ENCODE measurements at regions not wholly inside any gene's neighbourhood (a gene's known extent, or its start where the extent isn't known, plus 50 kb on each side); places are given as distances from the start of the nearest gene placed in this dataset.

DNA sequence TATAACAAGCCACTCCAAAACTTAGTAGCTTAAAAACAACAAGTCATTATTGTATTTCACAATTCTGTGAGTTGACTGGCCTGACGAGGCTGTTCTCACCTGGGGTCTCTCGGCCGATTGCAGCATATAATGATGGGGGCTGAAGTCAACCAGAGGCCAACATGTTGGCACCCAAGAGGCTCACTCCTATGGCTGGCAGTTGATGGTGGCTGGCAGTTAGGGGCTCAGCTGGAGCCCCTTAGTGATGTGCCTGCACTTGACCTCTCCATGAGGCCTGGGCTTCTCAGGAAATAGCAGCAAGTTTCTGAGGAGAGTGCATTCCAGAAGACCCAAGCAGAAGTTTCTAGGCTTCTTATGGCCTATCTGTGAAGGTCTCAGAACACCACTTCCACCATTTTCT lies 459.4 kb downstream of the NPHP4 start:
- no peak overlapping the region for H3K9ac ChIP-seq (ENCODE audit: low read depth, low read length, poor library complexity)
- H4K91ac ChIP-seq (ENCODE audit: low read depth, low read length, poor library complexity) = no peak overlapping the region
- H3K4me3 ChIP-seq (ENCODE audit: low read length in 2 of 2) = no peak overlapping the region
- no peak overlapping the region for H2AFZ ChIP-seq (ENCODE audit: low read length)
- no peak overlapping the region for H2AK5ac ChIP-seq (ENCODE audit: low read depth, low read length)
- H3K14ac ChIP-seq (ENCODE audit: low read length) = peak overlapping the region; percentile 28
- H2BK120ac ChIP-seq (ENCODE audit: low read depth, low read length) = no peak overlapping the region
- no peaks in the 10 kb centered on the region for H3K4me1 ChIP-seq (ENCODE audit: control insufficient read depth in 2 of 2, insufficient read depth in 1 of 2, low read depth in 1 of 2, low read length in 2 of 2)
- WGBS, 2 donors (ENCODE audit: extremely low coverage in 2 of 2, insufficient read length in 2 of 2, insufficient replicate concordance in 1 of 2) = no CpG with 5 or more reads among the region's 3 CpGs
- no peak overlapping the region for H2BK15ac ChIP-seq (ENCODE audit: low read length)
- peaks cover 0 to 2% (median 0%) of the 10 kb centered on the region in 3 experiments for H3K27me3 ChIP-seq (ENCODE audit: control insufficient read depth in 3 of 3, insufficient read depth in 3 of 3, low read depth in 1 of 3, low read length in 3 of 3)
- H3K27ac ChIP-seq (replicated peaks; ENCODE audit: low read length) = no peak overlapping the region
- no peaks in the 10 kb centered on the region for H3K36me3 ChIP-seq (replicated peaks in 1 of 2; ENCODE audit: control insufficient read depth in 2 of 2, insufficient read depth in 2 of 2, low read length in 2 of 2)
- H3K23ac ChIP-seq (ENCODE audit: low read depth, low read length, poor library complexity) = no peak overlapping the region
- no peak overlapping the region for H3K4me2 ChIP-seq (ENCODE audit: insufficient read depth, low read length, poor library complexity, severe bottlenecking)
- no peak overlapping the region for H3K18ac ChIP-seq (ENCODE audit: low read length)
- DNase-seq (ENCODE audit: low spot score) = no peak
- H2BK12ac ChIP-seq (ENCODE audit: low read length) = no peak overlapping the region
- H3K4ac ChIP-seq (ENCODE audit: low read length) = no peak overlapping the region
- no peaks in the 10 kb centered on the region for H3K79me1 ChIP-seq (ENCODE audit: low read depth, low read length)
- no peak overlapping the region for H2BK5ac ChIP-seq (ENCODE audit: low read length)
- no peaks in the 10 kb centered on the region for H3K9me3 ChIP-seq (replicated peaks in 1 of 2; ENCODE audit: control insufficient read depth in 2 of 2, insufficient read depth in 1 of 2, low read depth in 1 of 2, low read length in 2 of 2)
- H4K8ac ChIP-seq (ENCODE audit: low read depth, low read length) = no peak overlapping the region

DNA sequence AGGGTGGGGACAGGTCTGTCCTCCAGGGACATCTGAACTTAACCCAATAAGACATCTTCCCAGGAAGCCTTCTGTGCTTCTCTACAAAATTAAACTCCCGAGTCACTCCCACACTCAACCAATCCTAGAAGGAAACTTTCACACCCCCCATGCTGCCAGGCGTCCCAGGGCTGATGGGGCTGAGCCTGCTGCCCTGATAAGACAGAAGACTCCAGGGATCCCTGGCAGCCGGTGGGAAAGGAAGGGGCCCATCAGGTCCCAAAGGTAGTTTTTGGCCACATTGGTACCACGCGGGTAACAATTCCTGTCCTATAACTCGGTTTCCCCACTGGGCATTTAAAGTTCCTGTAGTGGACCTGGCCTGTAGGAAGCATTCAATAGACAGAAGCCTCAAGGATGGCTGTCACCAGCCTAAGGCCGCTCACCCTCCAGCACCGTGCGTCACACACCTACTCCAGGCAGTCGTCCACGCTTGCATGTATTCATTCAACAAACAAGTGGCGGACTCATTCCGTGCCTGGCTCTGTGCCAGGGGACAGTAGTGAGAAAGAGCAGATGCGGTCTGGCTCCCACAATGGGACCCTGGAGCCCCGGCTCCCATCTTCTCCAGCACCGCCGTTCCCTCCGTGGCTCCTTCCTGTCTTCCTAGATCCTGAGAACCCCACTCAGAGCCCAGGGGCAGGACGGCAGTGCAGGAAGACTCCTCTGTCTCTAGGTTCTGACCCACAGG lies 465.2 kb downstream of the NPHP4 start:
- Histone ChIP-seq H2BK120ac (ENCODE audit: low read depth, low read length) (no peak overlapping the region), H4K8ac (ENCODE audit: low read depth, low read length) (no peak overlapping the region), H3K4me2 (ENCODE audit: insufficient read depth, low read length, poor library complexity, severe bottlenecking) (no peak overlapping the region), H2BK12ac (ENCODE audit: low read length) (no peak overlapping the region), H2BK15ac (ENCODE audit: low read length) (no peak overlapping the region), H3K4me1 (ENCODE audit: control insufficient read depth in 2 of 2, insufficient read depth in 1 of 2, low read depth in 1 of 2, low read length in 2 of 2) (peaks cover 0 to 2% of the 10 kb centered on the region in 2 donors), H3K9me3 (replicated peaks in 1 of 2; ENCODE audit: control insufficient read depth in 2 of 2, insufficient read depth in 1 of 2, low read depth in 1 of 2, low read length in 2 of 2) (no peaks in the 10 kb centered on the region), H2AK5ac (ENCODE audit: low read depth, low read length) (no peak overlapping the region), H3K23ac (ENCODE audit: low read depth, low read length, poor library complexity) (peak overlapping the region; percentile 47), H3K4me3 (ENCODE audit: low read length in 2 of 2) (no peak overlapping the region), H3K79me1 (ENCODE audit: low read depth, low read length) (no peaks in the 10 kb centered on the region), H3K18ac (ENCODE audit: low read length) (peak overlapping the region; percentile 23), H3K14ac (ENCODE audit: low read length) (no peak overlapping the region), H2AFZ (ENCODE audit: low read length) (no peak overlapping the region), H2BK5ac (ENCODE audit: low read length) (no peak overlapping the region), H4K91ac (ENCODE audit: low read depth, low read length, poor library complexity) (no peak overlapping the region), H3K36me3 (replicated peaks in 1 of 2; ENCODE audit: control insufficient read depth in 2 of 2, insufficient read depth in 2 of 2, low read length in 2 of 2) (no peaks in the 10 kb centered on the region), H3K9ac (ENCODE audit: low read depth, low read length, poor library complexity) (no peak overlapping the region), H3K27me3 (ENCODE audit: control insufficient read depth in 3 of 3, insufficient read depth in 3 of 3, low read depth in 1 of 3, low read length in 3 of 3) (peaks cover 0 to 3% (median 0%) of the 10 kb centered on the region in 3 experiments), H3K27ac (replicated peaks; ENCODE audit: low read length) (no peak overlapping the region), H3K4ac (ENCODE audit: low read length) (no peak overlapping the region)
- no CpG with 5 or more reads among the region's 19 CpGs for WGBS, 2 donors (ENCODE audit: extremely low coverage in 2 of 2, insufficient read length in 2 of 2, insufficient replicate concordance in 1 of 2)
- DNase-seq (ENCODE audit: low spot score) = no peak

DNA sequence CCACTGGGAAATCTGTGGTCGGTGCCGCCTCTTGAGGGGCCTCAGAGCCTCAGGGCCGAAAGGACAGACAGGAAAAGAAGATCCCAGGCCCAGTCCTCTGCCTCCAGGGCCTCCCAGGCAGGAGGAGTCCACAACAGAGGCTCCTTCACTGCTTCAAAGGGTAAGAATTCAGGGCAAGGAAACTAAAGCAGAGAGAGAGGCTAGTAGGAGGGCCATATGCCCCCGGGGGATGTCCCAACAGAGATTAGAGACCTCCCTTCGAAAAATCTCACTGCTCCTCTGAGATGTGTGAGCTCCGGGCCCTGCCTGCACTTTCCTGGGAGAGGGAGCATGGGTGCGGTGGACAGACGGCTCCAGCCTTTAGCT lies 465.9 kb downstream of the NPHP4 start:
- no peak for DNase-seq (ENCODE audit: low spot score)
- Histone ChIP-seq H3K4me1 (ENCODE audit: control insufficient read depth in 2 of 2, insufficient read depth in 1 of 2, low read depth in 1 of 2, low read length in 2 of 2) (peaks cover 0 to 2% of the 10 kb centered on the region in 2 donors), H3K4me2 (ENCODE audit: insufficient read depth, low read length, poor library complexity, severe bottlenecking) (no peak overlapping the region), H3K27ac (replicated peaks; ENCODE audit: low read length) (no peak overlapping the region), H3K27me3 (ENCODE audit: control insufficient read depth in 3 of 3, insufficient read depth in 3 of 3, low read depth in 1 of 3, low read length in 3 of 3) (peaks cover 0 to 3% (median 0%) of the 10 kb centered on the region in 3 experiments), H2BK12ac (ENCODE audit: low read length) (no peak overlapping the region), H3K36me3 (replicated peaks in 1 of 2; ENCODE audit: control insufficient read depth in 2 of 2, insufficient read depth in 2 of 2, low read length in 2 of 2) (no peaks in the 10 kb centered on the region), H2AK5ac (ENCODE audit: low read depth, low read length) (no peak overlapping the region), H3K18ac (ENCODE audit: low read length) (peak overlapping the region; percentile 77), H4K91ac (ENCODE audit: low read depth, low read length, poor library complexity) (no peak overlapping the region), H2BK15ac (ENCODE audit: low read length) (peak overlapping the region; percentile 47), H2BK5ac (ENCODE audit: low read length) (no peak overlapping the region), H3K9ac (ENCODE audit: low read depth, low read length, poor library complexity) (no peak overlapping the region), H3K9me3 (replicated peaks in 1 of 2; ENCODE audit: control insufficient read depth in 2 of 2, insufficient read depth in 1 of 2, low read depth in 1 of 2, low read length in 2 of 2) (no peaks in the 10 kb centered on the region), H3K14ac (ENCODE audit: low read length) (no peak overlapping the region), H3K79me1 (ENCODE audit: low read depth, low read length) (no peaks in the 10 kb centered on the region), H2AFZ (ENCODE audit: low read length) (no peak overlapping the region), H3K4ac (ENCODE audit: low read length) (no peak overlapping the region), H3K23ac (ENCODE audit: low read depth, low read length, poor library complexity) (no peak overlapping the region), H2BK120ac (ENCODE audit: low read depth, low read length) (no peak overlapping the region), H3K4me3 (ENCODE audit: low read length in 2 of 2) (no peak overlapping the region), H4K8ac (ENCODE audit: low read depth, low read length) (no peak overlapping the region)
- WGBS, 2 donors (ENCODE audit: extremely low coverage in 2 of 2, insufficient read length in 2 of 2, insufficient replicate concordance in 1 of 2) = no CpG with 5 or more reads among the region's 8 CpGs

DNA sequence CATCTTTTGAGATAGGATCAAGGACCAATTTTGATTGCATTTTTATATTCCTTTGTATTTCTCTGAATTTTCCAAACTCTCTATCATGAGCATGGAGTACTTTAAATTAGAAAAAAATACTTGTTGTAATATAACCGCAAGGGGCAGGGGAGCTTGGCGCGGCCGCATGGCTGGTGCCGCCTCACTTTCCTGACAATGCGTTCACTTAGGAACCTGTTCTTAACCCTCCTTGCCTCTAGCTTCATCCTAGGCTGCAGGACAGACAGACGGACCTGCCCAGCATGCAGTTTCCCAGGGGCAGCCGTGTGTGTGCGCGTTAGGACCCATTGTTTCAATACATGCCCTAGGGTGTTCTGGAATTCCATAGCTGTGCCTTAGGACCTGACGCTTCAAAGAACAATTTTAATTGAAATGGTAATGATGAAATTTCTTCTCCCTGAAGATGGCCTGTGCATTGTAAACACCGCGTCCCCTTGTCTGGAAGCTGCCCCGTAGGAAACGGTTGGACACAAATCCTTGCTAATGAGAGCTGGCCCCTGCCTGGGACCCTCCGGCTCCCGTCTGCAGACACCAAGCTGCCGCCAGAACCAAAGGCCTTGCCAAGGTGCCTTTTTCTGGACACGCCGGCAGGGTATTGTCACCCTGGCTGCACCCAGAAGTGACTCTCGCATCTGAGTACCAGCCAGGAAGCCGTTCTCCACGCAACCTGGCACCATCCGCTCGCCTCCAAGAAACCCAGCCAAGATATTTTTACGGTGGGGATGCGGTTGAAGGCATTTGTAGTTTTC lies 466.4 kb downstream of the NPHP4 start:
- no peak overlapping the region for H2BK120ac ChIP-seq (ENCODE audit: low read depth, low read length)
- H3K9ac ChIP-seq (ENCODE audit: low read depth, low read length, poor library complexity) = no peak overlapping the region
- H3K27me3 ChIP-seq (ENCODE audit: control insufficient read depth in 3 of 3, insufficient read depth in 3 of 3, low read depth in 1 of 3, low read length in 3 of 3) = peaks cover 0 to 3% (median 0%) of the 10 kb centered on the region in 3 experiments
- no peak overlapping the region for H3K23ac ChIP-seq (ENCODE audit: low read depth, low read length, poor library complexity)
- no peak overlapping the region for H2BK12ac ChIP-seq (ENCODE audit: low read length)
- no peak overlapping the region for H3K4ac ChIP-seq (ENCODE audit: low read length)
- H2BK5ac ChIP-seq (ENCODE audit: low read length) = no peak overlapping the region
- no peak overlapping the region for H2AK5ac ChIP-seq (ENCODE audit: low read depth, low read length)
- no peaks in the 10 kb centered on the region for H3K79me1 ChIP-seq (ENCODE audit: low read depth, low read length)
- no peak overlapping the region for H3K4me3 ChIP-seq (ENCODE audit: low read length in 2 of 2)
- H3K36me3 ChIP-seq (replicated peaks in 1 of 2; ENCODE audit: control insufficient read depth in 2 of 2, insufficient read depth in 2 of 2, low read length in 2 of 2) = no peaks in the 10 kb centered on the region
- no peak overlapping the region for H3K14ac ChIP-seq (ENCODE audit: low read length)
- H2BK15ac ChIP-seq (ENCODE audit: low read length) = peak overlapping the region; percentile 47
- no peak overlapping the region for H4K8ac ChIP-seq (ENCODE audit: low read depth, low read length)
- H4K91ac ChIP-seq (ENCODE audit: low read depth, low read length, poor library complexity) = no peak overlapping the region
- H3K4me1 ChIP-seq (ENCODE audit: control insufficient read depth in 2 of 2, insufficient read depth in 1 of 2, low read depth in 1 of 2, low read length in 2 of 2) = peaks cover 0 to 2% of the 10 kb centered on the region in 2 donors
- H3K27ac ChIP-seq (replicated peaks; ENCODE audit: low read length) = no peak overlapping the region
- no peak overlapping the region for H3K4me2 ChIP-seq (ENCODE audit: insufficient read depth, low read length, poor library complexity, severe bottlenecking)
- no peak for DNase-seq (ENCODE audit: low spot score)
- peak overlapping the region; percentile 77 for H3K18ac ChIP-seq (ENCODE audit: low read length)
- H3K9me3 ChIP-seq (replicated peaks in 1 of 2; ENCODE audit: control insufficient read depth in 2 of 2, insufficient read depth in 1 of 2, low read depth in 1 of 2, low read length in 2 of 2) = no peaks in the 10 kb centered on the region
- WGBS, 2 donors (ENCODE audit: extremely low coverage in 2 of 2, insufficient read length in 2 of 2, insufficient replicate concordance in 1 of 2) = no CpG with 5 or more reads among the region's 27 CpGs
- no peak overlapping the region for H2AFZ ChIP-seq (ENCODE audit: low read length)
